H1 (cell line): ENCODE measurements at regions not wholly inside any gene's neighbourhood (a gene's known extent, or its start where the extent isn't known, plus 50 kb on each side); places are given as distances from the start of the nearest gene placed in this dataset.

Experiments used
- CTCF ChIA-PET: fragments of 300-600 bp; sonication (Branson Sonifier 250); formaldehyde crosslinking; loops from one replicate; lab custom pipeline; 2021; ENCODE audit not compliant: partially characterized antibody; lab: Charles Lee
- POLR2A ChIA-PET: fragments of 300-600 bp; sonication (Branson Sonifier 250); formaldehyde crosslinking; loops from one replicate; lab custom pipeline; 2021; ENCODE audit warnings: inconsistent platforms; ENCODE audit not compliant: partially characterized antibody; lab: Charles Lee
- DNase-seq, 2 experiments: peaks; one replicate each; pipeline versions ENCODE4 v3.0.0 to v3.0.0-alpha.2; 2010 to 2022; ENCODE audit warnings: low spot score in 2 of 2, low read depth in 1 of 2, mixed read lengths in 1 of 2
- FAIRE-seq: peaks from 2 replicates; lab custom pipeline; 2011; peaks lifted over from hg19 to GRCh38; lab: Jason Lieb, UNC
- H2AFZ ChIP-seq: 2 replicates; pipeline ENCODE4 v1.8.1; 2012; ENCODE audit warnings: low read length, inconsistent platforms
- H2AK5ac ChIP-seq: 2 replicates; pipeline ENCODE4 v1.6.1; 2013; ENCODE audit warnings: low read depth, low read length
- H2BK120ac ChIP-seq: replicated peaks from 2 replicates; pipeline ENCODE3; 2013; ENCODE audit warnings: low read depth, low read length, inconsistent platforms
- H2BK12ac ChIP-seq: 2 replicates; pipeline ENCODE4 v1.6.1; 2013; ENCODE audit warnings: low read depth, low read length
- H2BK15ac ChIP-seq: 2 replicates; pipeline ENCODE4 v1.6.1; 2013; ENCODE audit warnings: low read length
- H2BK20ac ChIP-seq: 2 replicates; pipeline ENCODE4 v1.6.1; 2013; ENCODE audit warnings: low read length
- H2BK5ac ChIP-seq: 2 replicates; pipeline ENCODE4 v1.6.1; 2013; ENCODE audit warnings: low read depth, low read length
- H3K14ac ChIP-seq: 2 replicates; pipeline ENCODE4 v1.6.1; 2013; ENCODE audit warnings: inconsistent platforms; ENCODE audit not compliant: insufficient read length
- H3K18ac ChIP-seq: 2 replicates; pipeline ENCODE4 v1.6.1; 2013; ENCODE audit warnings: low read length; ENCODE audit errors: extremely low read depth
- H3K23ac ChIP-seq: 2 replicates; pipeline ENCODE4 v1.6.1; 2013; ENCODE audit warnings: inconsistent platforms; ENCODE audit not compliant: insufficient read length
- H3K23me2 ChIP-seq: 2 replicates; pipeline ENCODE4 v1.6.1; 2013; ENCODE audit warnings: low read depth, low read length
- H3K27ac ChIP-seq: 2 replicates; pipeline ENCODE4 v1.6.1; 2011; ENCODE audit warnings: low read depth, low read length, inconsistent platforms
- H3K27me3 ChIP-seq, 4 experiments: replicated peaks in 1 of 4; 1 replicate in 1 of 4; 2 replicates in 3 of 4; pipeline versions ENCODE4 v1.6.1 to v1.8.1; 2011 to 2013; ENCODE audit warnings: low read length in 3 of 4, mild to moderate bottlenecking in 3 of 4, inconsistent platforms in 2 of 4, mixed read lengths in 2 of 4, moderate library complexity in 1 of 4; ENCODE audit not compliant: control insufficient read depth in 3 of 4, insufficient read depth in 3 of 4; ENCODE audit errors: extremely low read depth in 1 of 4
- H3K36me3 ChIP-seq, 4 experiments: 2 replicates each; pipeline versions ENCODE4 v1.6.1 to v1.8.1; 2011 to 2013; ENCODE audit warnings: mild to moderate bottlenecking in 4 of 4, low read length in 3 of 4, moderate library complexity in 2 of 4, control low read depth in 1 of 4, inconsistent platforms in 1 of 4; ENCODE audit not compliant: insufficient read depth in 4 of 4, control insufficient read depth in 2 of 4
- H3K4ac ChIP-seq: replicated peaks from 2 replicates; pipeline ENCODE3; 2013; ENCODE audit warnings: low read length, low read depth, mixed read lengths, inconsistent platforms; ENCODE audit not compliant: insufficient read length
- H3K4me1 ChIP-seq, 4 experiments: replicated peaks in 1 of 4; 1 replicate in 1 of 4; 2 replicates in 3 of 4; pipeline versions ENCODE4 v1.6.1 to v1.8.1; 2011 to 2013; ENCODE audit warnings: low read length in 3 of 4, inconsistent platforms in 2 of 4, mixed read lengths in 1 of 4; ENCODE audit not compliant: insufficient read depth in 4 of 4, control insufficient read depth in 3 of 4
- H3K4me2 ChIP-seq, 2 experiments: 2 replicates each; pipeline versions ENCODE4 v1.6.1 to v1.8.1; 2011 to 2013; ENCODE audit warnings: low read depth in 2 of 2, low read length in 2 of 2, control low read depth in 1 of 2, inconsistent platforms in 1 of 2, mild to moderate bottlenecking in 1 of 2; ENCODE audit not compliant: insufficient read depth in 1 of 2
- H3K4me3 ChIP-seq, 4 experiments: fragments of 200-600, 300-600 bp in 1 of 4; sonication (generic), shearing (Covaris generic), sonication (Bioruptor Twin) in 1 of 4; 2 replicates each; pipeline versions ENCODE4 v1.5.1 to v1.8.1; 2011 to 2016; ENCODE audit warnings: low read length in 4 of 4, low read depth in 3 of 4, control low read depth in 2 of 4, inconsistent platforms in 2 of 4, mild to moderate bottlenecking in 2 of 4, mixed read lengths in 1 of 4, moderate library complexity in 1 of 4; ENCODE audit not compliant: insufficient read depth in 2 of 4; ENCODE audit errors: extremely low read depth in 1 of 4
- H3K56ac ChIP-seq: replicated peaks from 2 replicates; pipeline ENCODE3; 2013; ENCODE audit warnings: low read depth, mild to moderate bottlenecking, mixed read lengths, low read length, inconsistent platforms; ENCODE audit not compliant: insufficient read length
- H3K79me1 ChIP-seq: 2 replicates; pipeline ENCODE4 v1.6.1; 2013; ENCODE audit warnings: low read depth, low read length, control low read depth
- H3K79me2 ChIP-seq, 2 experiments: 2 replicates each; pipeline versions ENCODE4 v1.6.1 to v1.8.1; 2012 to 2013; ENCODE audit warnings: low read length in 2 of 2, mild to moderate bottlenecking in 2 of 2, inconsistent platforms in 1 of 2; ENCODE audit not compliant: insufficient read depth in 2 of 2, control insufficient read depth in 1 of 2
- H3K9ac ChIP-seq, 4 experiments: replicated peaks in 1 of 4; 1 replicate in 1 of 4; 2 replicates in 3 of 4; pipeline versions ENCODE4 v1.6.1 to v1.8.1; 2011 to 2013; ENCODE audit warnings: low read depth in 3 of 4, low read length in 3 of 4, control low read depth in 2 of 4, mild to moderate bottlenecking in 2 of 4, moderate library complexity in 2 of 4, inconsistent platforms in 1 of 4; ENCODE audit errors: extremely low read depth in 1 of 4
- H3K9me3 ChIP-seq, 2 experiments: 2 replicates each; pipeline versions ENCODE4 v1.6.1 to v1.8.1; 2012 to 2013; ENCODE audit warnings: mild to moderate bottlenecking in 2 of 2, moderate library complexity in 2 of 2, control low read depth in 1 of 2, inconsistent platforms in 1 of 2, low read depth in 1 of 2, low read length in 1 of 2, mixed read lengths in 1 of 2; ENCODE audit not compliant: insufficient read depth in 2 of 2
- H4K20me1 ChIP-seq, 2 experiments: replicated peaks in 1 of 2; 2 replicates each; pipeline versions ENCODE3 to v1.8.1; 2011 to 2013; ENCODE audit warnings: inconsistent platforms in 2 of 2, low read length in 2 of 2, mild to moderate bottlenecking in 1 of 2; ENCODE audit not compliant: insufficient read depth in 2 of 2, control insufficient read depth in 1 of 2
- H4K5ac ChIP-seq: 2 replicates; pipeline ENCODE4 v1.6.1; 2013; ENCODE audit warnings: low read length, low read depth, mixed read lengths, inconsistent platforms; ENCODE audit not compliant: insufficient read length
- H4K8ac ChIP-seq: 2 replicates; pipeline ENCODE4 v1.8.0; 2013; ENCODE audit warnings: mild to moderate bottlenecking, moderate library complexity, low read length, inconsistent platforms; ENCODE audit not compliant: insufficient read depth; ENCODE audit errors: extremely low read depth
- H4K91ac ChIP-seq: replicated peaks from 2 replicates; pipeline ENCODE3; 2013; ENCODE audit warnings: low read length, mixed read lengths, inconsistent platforms; ENCODE audit not compliant: insufficient read length
- MAFK ChIP-seq: IDR thresholded peaks from 2 replicates; pipeline ENCODE4 v1.6.1; 2012; ENCODE audit warnings: low read depth, mild to moderate bottlenecking, improper control_type of control experiment, low read length
- POU5F1 ChIP-seq: IDR thresholded peaks from 2 replicates; pipeline ENCODE4 v1.6.1; 2011; ENCODE audit warnings: low read depth, mild to moderate bottlenecking, low read length, moderate library complexity

- Histone ChIP-seq H3K27me3 (no peaks in the 10 kb centered on the region), H3K56ac (no peak overlapping the region), H3K23ac (no peak overlapping the region), H4K5ac (no peak overlapping the region), H3K4me1 (peaks cover 0 to 11% (median 5%) of the 10 kb centered on the region in 4 experiments; a peak in 3 of 7 replicates), H4K91ac (no peak overlapping the region), H3K4me3 (no peak overlapping the region), H3K4ac (no peak overlapping the region), H2AFZ (no peak overlapping the region), H2BK20ac (no peak overlapping the region), H3K79me1 (no peaks in the 10 kb centered on the region), H3K14ac (no peak overlapping the region), H3K79me2 (no peaks in the 10 kb centered on the region), H3K18ac (no peak overlapping the region), H3K23me2 (peaks cover 3% of the 10 kb centered on the region; the same call in 1 of the 2 replicates), H2BK120ac (no peak overlapping the region), H3K9me3 (no peaks in the 10 kb centered on the region), H3K9ac (no peak overlapping the region), H3K4me2 (no peak overlapping the region), H2BK5ac (no peak overlapping the region), H3K36me3 (no peaks in the 10 kb centered on the region), H4K8ac (no peak overlapping the region), H2AK5ac (no peak overlapping the region), H3K27ac (no peak overlapping the region), H2BK12ac (no peak overlapping the region), H2BK15ac (no peak overlapping the region), H4K20me1 (no peaks in the 10 kb centered on the region)
- POLR2A ChIA-PET: interaction anchor here (0.6 kb wide), 1 partner anchor 776 kb away, joined by 3 read pairs; no protein-coding TSS in a partner anchor
- FAIRE-seq (no peak), DNase-seq (no peak)
- CTCF ChIA-PET: interaction anchor here (1.0 to 1.9 kb wide), 3 partner anchors 13 to 81 kb away, joined by 3 to 13 read pairs (median 4); no protein-coding TSS in a partner anchor
- TF ChIP-seq POU5F1 (no peak), MAFK (peak; percentile 69)
Observed at GRCh38 chr14:65989981-65990380, 496.2 kb upstream of the CCDC196 start.
